GM23338 (cell line): ENCODE measurements at regions not wholly inside any gene's neighbourhood (a gene's known extent, or its start where the extent isn't known, plus 50 kb on each side); places are given as distances from the start of the nearest gene placed in this dataset.

Experiments used
- ATAC-seq: fragments of 200-7000 bp; cut with Tn5 transposase; 3 replicates; pipeline ENCODE4 v1.9.1; 2020
- DNase-seq: peaks from one replicate; pipeline ENCODE4 v3.0.0-alpha.2; 2015; ENCODE audit warnings: low spot score
- H2AFZ ChIP-seq: fragments of 200-600 bp; sonication (generic); 2 replicates; pipeline ENCODE4 v1.8.0; 2016; ENCODE audit warnings: antibody characterized with exemption, mild to moderate bottlenecking, moderate library complexity
- H3F3A ChIP-seq: fragments of 200-600 bp; sonication (generic); replicated peaks from 2 replicates; pipeline ENCODE4 v1.8.0; 2017; ENCODE audit warnings: antibody characterized with exemption, mixed run types, low read depth
- H3K27ac ChIP-seq: fragments of 200-600 bp; sonication (generic); 2 replicates; pipeline ENCODE4 v1.6.1; 2016; ENCODE audit warnings: low read depth
- H3K27me3 ChIP-seq: fragments of 200-600 bp; sonication (generic); 2 replicates; pipeline ENCODE4 v1.8.0; 2016; ENCODE audit warnings: mild to moderate bottlenecking, mixed run types, moderate library complexity; ENCODE audit not compliant: insufficient read depth
- H3K36me3 ChIP-seq: fragments of 200-600 bp; sonication (generic); 2 replicates; pipeline ENCODE4 v1.8.0; 2016; ENCODE audit warnings: mild to moderate bottlenecking; ENCODE audit not compliant: insufficient read depth
- H3K4me1 ChIP-seq: fragments of 200-600 bp; sonication (generic); 2 replicates; pipeline ENCODE4 v1.8.0; 2016; ENCODE audit warnings: mild to moderate bottlenecking, moderate library complexity; ENCODE audit not compliant: insufficient read depth
- H3K4me2 ChIP-seq: fragments of 200-600 bp; sonication (generic); 2 replicates; pipeline ENCODE4 v1.7.1; 2017; ENCODE audit warnings: mixed run types
- H3K4me3 ChIP-seq: fragments of 200-600 bp; sonication (generic); 2 replicates; pipeline ENCODE4 v1.6.1; 2016; ENCODE audit warnings: mixed run types
- H3K79me2 ChIP-seq: fragments of 200-600 bp; sonication (generic); replicated peaks from 2 replicates; pipeline ENCODE4 v1.8.0; 2017; ENCODE audit warnings: mild to moderate bottlenecking; ENCODE audit not compliant: insufficient read depth
- H3K9me2 ChIP-seq: fragments of 200-600 bp; sonication (generic); 2 replicates; pipeline ENCODE4 v1.8.0; 2017; ENCODE audit not compliant: insufficient read depth
- H4K20me1 ChIP-seq: fragments of 200-600 bp; sonication (generic); replicated peaks from 2 replicates; pipeline ENCODE4 v1.8.0; 2017; ENCODE audit warnings: mild to moderate bottlenecking; ENCODE audit not compliant: insufficient read depth
- H3K27ac Mint-ChIP-seq: 2 replicates; pipeline ENCODE4 v1.8.0; 2020; ENCODE audit warnings: inconsistent platforms, mild to moderate bottlenecking, moderate library complexity, mixed read lengths
- H3K27me3 Mint-ChIP-seq: 3 replicates; pipeline ENCODE4 v1.8.0; 2022; ENCODE audit warnings: low read depth, mild to moderate bottlenecking, moderate library complexity, mixed read lengths, inconsistent platforms; ENCODE audit not compliant: insufficient read depth, poor library complexity
- H3K36me3 Mint-ChIP-seq: 3 replicates; pipeline ENCODE4 v1.8.0; 2021; ENCODE audit warnings: low read depth, mild to moderate bottlenecking, inconsistent platforms, moderate library complexity, mixed read lengths
- H3K4me1 Mint-ChIP-seq: 3 replicates; pipeline ENCODE4 v1.8.0; 2020; ENCODE audit warnings: mild to moderate bottlenecking, inconsistent platforms, mixed read lengths
- H3K4me3 Mint-ChIP-seq: 3 replicates; pipeline ENCODE4 v1.8.0; 2021; ENCODE audit warnings: moderate library complexity, mild to moderate bottlenecking, inconsistent platforms, mixed read lengths
- H3K9me3 Mint-ChIP-seq: 3 replicates; pipeline ENCODE4 v1.8.0; 2020; ENCODE audit warnings: moderate library complexity, mild to moderate bottlenecking, inconsistent platforms, mixed read lengths
- EZH2 ChIP-seq: fragments of 200-600 bp; sonication (generic); IDR thresholded peaks from one replicate; pipeline ENCODE4 v1.8.0; 2017; ENCODE audit warnings: antibody characterized with exemption, mild to moderate bottlenecking, low read depth; ENCODE audit not compliant: unreplicated experiment
- EZH2phosphoT487 ChIP-seq: fragments of 200-600 bp; sonication (generic); IDR thresholded peaks from one replicate; pipeline ENCODE4 v1.8.1; 2018; ENCODE audit warnings: antibody characterized with exemption; ENCODE audit not compliant: unreplicated experiment
- JUNB ChIP-seq: IDR thresholded peaks from one replicate; pipeline ENCODE4 v1.6.1; 2016; ENCODE audit warnings: antibody characterized with exemption; ENCODE audit not compliant: unreplicated experiment
- STAT1 ChIP-seq: IDR thresholded peaks from one replicate; pipeline ENCODE4 v1.6.1; 2016; ENCODE audit warnings: antibody characterized with exemption; ENCODE audit not compliant: unreplicated experiment
- TF ChIP-seq, protein P1 (sequence below): fragments of 250-450 bp; sonication (Bioruptor Pico); IDR thresholded peaks from 2 replicates; pipeline ENCODE4 v1.5.0; 2020; ENCODE audit warnings: mild to moderate bottlenecking, moderate library complexity
- TF ChIP-seq, protein P2 (sequence below), 2 experiments: fragments of 200-600 bp in 1 of 2; sonication (generic) in 1 of 2; conservative IDR thresholded peaks; 2 replicates each; pipeline versions ENCODE4 v1.5.1 to v1.6.1; 2016 to 2017; ENCODE audit warnings: antibody characterized with exemption in 2 of 2, low read depth in 2 of 2, mild to moderate bottlenecking in 2 of 2, moderate library complexity in 1 of 2

- Histone ChIP-seq H3K79me2 (no peaks in the 10 kb centered on the region), H3K4me3 (no peak overlapping the region), H3K27me3 (no peaks in the 10 kb centered on the region), H3K27ac (no peak overlapping the region), H3K36me3 (no peaks in the 10 kb centered on the region), H3K4me2 (no peak overlapping the region), H3F3A (no peaks in the 10 kb centered on the region), H3K4me1 (no peaks in the 10 kb centered on the region), H4K20me1 (no peaks in the 10 kb centered on the region), H2AFZ (peak overlapping the region; percentile 1; the same call in 1 of the 2 replicates), H3K9me2 (peaks cover 14% of the 10 kb centered on the region; the same call in 1 of the 2 replicates)
- DNase-seq (no peak), ATAC-seq (no peak)
- no peaks in the 10 kb centered on the region for H3K36me3 Mint-ChIP-seq
- H3K4me3 Mint-ChIP-seq, result no peak overlapping the region
- no peaks in the 10 kb centered on the region; the same call in 2 of the 3 replicates for H3K9me3 Mint-ChIP-seq
- no peaks in the 10 kb centered on the region for H3K4me1 Mint-ChIP-seq
- no peak overlapping the region for H3K27ac Mint-ChIP-seq
- H3K27me3 Mint-ChIP-seq, result peaks cover 2% of the 10 kb centered on the region
- TF ChIP-seq, protein P1, sequence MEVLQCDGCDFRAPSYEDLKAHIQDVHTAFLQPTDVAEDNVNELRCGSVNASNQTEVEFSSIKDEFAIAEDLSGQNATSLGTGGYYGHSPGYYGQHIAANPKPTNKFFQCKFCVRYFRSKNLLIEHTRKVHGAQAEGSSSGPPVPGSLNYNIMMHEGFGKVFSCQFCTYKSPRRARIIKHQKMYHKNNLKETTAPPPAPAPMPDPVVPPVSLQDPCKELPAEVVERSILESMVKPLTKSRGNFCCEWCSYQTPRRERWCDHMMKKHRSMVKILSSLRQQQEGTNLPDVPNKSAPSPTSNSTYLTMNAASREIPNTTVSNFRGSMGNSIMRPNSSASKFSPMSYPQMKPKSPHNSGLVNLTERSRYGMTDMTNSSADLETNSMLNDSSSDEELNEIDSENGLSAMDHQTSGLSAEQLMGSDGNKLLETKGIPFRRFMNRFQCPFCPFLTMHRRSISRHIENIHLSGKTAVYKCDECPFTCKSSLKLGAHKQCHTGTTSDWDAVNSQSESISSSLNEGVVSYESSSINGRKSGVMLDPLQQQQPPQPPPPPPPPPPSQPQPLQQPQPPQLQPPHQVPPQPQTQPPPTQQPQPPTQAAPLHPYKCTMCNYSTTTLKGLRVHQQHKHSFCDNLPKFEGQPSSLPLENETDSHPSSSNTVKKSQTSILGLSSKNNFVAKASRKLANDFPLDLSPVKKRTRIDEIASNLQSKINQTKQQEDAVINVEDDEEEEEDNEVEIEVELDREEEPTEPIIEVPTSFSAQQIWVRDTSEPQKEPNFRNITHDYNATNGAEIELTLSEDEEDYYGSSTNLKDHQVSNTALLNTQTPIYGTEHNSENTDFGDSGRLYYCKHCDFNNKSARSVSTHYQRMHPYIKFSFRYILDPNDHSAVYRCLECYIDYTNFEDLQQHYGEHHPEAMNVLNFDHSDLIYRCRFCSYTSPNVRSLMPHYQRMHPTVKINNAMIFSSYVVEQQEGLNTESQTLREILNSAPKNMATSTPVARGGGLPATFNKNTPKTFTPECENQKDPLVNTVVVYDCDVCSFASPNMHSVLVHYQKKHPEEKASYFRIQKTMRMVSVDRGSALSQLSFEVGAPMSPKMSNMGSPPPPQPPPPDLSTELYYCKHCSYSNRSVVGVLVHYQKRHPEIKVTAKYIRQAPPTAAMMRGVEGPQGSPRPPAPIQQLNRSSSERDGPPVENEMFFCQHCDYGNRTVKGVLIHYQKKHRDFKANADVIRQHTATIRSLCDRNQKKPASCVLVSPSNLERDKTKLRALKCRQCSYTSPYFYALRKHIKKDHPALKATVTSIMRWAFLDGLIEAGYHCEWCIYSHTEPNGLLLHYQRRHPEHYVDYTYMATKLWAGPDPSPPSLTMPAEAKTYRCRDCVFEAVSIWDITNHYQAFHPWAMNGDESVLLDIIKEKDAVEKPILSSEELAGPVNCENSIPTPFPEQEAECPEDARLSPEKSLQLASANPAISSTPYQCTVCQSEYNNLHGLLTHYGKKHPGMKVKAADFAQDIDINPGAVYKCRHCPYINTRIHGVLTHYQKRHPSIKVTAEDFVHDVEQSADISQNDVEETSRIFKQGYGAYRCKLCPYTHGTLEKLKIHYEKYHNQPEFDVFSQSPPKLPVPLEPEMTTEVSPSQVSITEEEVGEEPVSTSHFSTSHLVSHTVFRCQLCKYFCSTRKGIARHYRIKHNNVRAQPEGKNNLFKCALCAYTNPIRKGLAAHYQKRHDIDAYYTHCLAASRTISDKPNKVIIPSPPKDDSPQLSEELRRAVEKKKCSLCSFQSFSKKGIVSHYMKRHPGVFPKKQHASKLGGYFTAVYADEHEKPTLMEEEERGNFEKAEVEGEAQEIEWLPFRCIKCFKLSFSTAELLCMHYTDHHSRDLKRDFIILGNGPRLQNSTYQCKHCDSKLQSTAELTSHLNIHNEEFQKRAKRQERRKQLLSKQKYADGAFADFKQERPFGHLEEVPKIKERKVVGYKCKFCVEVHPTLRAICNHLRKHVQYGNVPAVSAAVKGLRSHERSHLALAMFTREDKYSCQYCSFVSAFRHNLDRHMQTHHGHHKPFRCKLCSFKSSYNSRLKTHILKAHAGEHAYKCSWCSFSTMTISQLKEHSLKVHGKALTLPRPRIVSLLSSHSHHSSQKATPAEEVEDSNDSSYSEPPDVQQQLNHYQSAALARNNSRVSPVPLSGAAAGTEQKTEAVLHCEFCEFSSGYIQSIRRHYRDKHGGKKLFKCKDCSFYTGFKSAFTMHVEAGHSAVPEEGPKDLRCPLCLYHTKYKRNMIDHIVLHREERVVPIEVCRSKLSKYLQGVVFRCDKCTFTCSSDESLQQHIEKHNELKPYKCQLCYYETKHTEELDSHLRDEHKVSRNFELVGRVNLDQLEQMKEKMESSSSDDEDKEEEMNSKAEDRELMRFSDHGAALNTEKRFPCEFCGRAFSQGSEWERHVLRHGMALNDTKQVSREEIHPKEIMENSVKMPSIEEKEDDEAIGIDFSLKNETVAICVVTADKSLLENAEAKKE (CRISPR knock-in tag), result no peak
- TF ChIP-seq, protein P2, sequence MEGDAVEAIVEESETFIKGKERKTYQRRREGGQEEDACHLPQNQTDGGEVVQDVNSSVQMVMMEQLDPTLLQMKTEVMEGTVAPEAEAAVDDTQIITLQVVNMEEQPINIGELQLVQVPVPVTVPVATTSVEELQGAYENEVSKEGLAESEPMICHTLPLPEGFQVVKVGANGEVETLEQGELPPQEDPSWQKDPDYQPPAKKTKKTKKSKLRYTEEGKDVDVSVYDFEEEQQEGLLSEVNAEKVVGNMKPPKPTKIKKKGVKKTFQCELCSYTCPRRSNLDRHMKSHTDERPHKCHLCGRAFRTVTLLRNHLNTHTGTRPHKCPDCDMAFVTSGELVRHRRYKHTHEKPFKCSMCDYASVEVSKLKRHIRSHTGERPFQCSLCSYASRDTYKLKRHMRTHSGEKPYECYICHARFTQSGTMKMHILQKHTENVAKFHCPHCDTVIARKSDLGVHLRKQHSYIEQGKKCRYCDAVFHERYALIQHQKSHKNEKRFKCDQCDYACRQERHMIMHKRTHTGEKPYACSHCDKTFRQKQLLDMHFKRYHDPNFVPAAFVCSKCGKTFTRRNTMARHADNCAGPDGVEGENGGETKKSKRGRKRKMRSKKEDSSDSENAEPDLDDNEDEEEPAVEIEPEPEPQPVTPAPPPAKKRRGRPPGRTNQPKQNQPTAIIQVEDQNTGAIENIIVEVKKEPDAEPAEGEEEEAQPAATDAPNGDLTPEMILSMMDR (conservative IDR thresholded peaks at IDR 0.05; ENCODE audit: low read depth in 2 of 2), result no peak
- no peak for TF ChIP-seq EZH2
- no peak for TF ChIP-seq STAT1
- TF ChIP-seq EZH2phosphoT487, result no peak
- TF ChIP-seq JUNB, result no peak
These were observed 297.5 kb downstream of the ADGB start for GRCh38 chr6:146896062-146896813.
